NCI-H510A treated with DMSO at 0.1 percent for 48 hours (cell line): ENCODE measurements at regions not wholly inside any gene's neighbourhood (a gene's known extent, or its start where the extent isn't known, plus 50 kb on each side); places are given as distances from the start of the nearest gene placed in this dataset.
"Not testable (repeated sequence)": the region's sequence is repeated elsewhere in the genome, so short reads cannot be mapped to it uniquely, and the experiment has no call there.

Experiments used
- DNase-seq: peaks from one replicate; lab custom pipeline; 2025; lab: John Stamatoyannopoulos, UW

- no peak for DNase-seq
Observed at GRCh38 chr12:43252585-43252984, 299.4 kb downstream of the ADAMTS20 start.

GRCh38 chr12:43245947-43246346, 306.1 kb downstream of the ADAMTS20 start:
- DNase-seq: no peak

- no peak for DNase-seq
Observed at GRCh38 chr12:43241986-43242385, 310.0 kb downstream of the ADAMTS20 start.

- no peak for DNase-seq
Observed at GRCh38 chr12:43238281-43238680, 313.7 kb downstream of the ADAMTS20 start.

GRCh38 chr12:43237238-43237879, 314.6 kb downstream of the ADAMTS20 start:
- DNase-seq: no peak

- no peak for DNase-seq
Observed at GRCh38 chr12:43235721-43236120, 316.3 kb downstream of the ADAMTS20 start.

- DNase-seq: no peak
Observed at GRCh38 chr12:43233861-43234260, 318.1 kb downstream of the ADAMTS20 start.

DNA sequence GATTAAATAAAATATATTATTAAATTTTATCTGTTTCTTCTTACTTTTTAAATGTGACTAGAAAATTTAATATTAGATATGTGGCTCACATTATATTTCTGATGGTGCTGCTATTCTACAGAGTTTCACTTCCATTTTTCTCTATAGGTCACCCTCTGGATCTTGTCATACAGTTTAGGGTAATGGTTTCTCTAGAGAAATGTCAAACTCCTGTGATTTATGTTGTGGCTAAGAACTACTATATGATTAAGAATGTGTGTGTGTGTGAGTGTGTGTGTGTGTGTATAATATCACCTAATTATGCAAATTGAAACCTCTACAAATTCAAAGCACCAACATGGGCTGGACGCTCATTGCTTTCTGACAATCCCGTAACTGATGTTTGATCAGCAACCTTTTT, 325.9 kb downstream of the ADAMTS20 start:
- no peak for DNase-seq

DNA sequence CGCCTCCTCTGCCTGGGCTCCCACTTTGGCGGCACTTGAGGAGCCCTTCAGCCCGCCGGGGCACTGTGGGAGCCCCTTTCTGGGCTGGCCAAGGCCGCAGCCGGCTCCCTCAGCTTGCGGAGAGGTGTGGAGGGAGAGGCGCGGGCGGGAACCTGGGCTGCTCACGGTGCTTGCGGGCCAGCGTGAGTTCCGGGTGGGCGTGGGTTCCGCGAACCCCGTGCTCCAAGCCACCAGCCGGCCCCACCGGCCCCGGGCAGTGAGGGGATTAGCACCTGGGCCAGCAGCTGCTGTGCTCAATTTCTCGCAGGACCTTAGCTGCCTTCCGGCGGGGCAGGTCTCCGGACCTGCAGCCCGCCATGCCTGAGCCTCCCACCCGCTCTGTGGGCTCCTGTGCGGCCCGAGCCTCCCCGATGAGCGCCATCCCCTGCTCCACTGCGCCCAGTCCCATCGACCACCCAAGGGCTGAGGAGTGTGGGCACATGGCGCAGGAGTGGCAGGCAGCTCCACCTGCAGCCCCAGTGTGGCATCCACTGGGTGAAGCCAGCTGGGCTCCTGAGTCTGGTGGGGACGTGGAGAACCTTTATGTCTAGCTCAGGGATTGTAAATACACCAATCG, 327.7 kb downstream of the ADAMTS20 start:
- DNase-seq: not testable (repeated sequence)

DNA sequence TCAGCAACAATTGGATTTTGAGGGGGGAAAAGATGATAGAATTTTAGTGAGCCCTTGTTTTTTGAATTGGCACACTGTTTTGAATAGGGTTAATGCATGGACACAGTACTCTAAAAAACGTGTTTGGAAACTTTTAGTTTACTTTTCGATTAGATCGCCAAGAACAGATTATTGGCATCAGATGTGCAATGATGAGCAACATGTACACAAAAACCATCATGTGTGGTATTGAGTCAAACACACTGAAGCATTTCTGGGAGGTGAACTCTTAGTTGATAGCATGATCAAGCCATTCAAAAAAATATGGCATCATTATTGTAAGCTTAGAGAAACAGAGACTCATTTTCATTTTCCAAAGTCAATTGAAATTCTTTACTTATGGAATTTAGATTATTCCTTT, 329.2 kb downstream of the ADAMTS20 start:
- no peak for DNase-seq

- no peak for DNase-seq
Observed at GRCh38 chr12:43221216-43221615, 330.8 kb downstream of the ADAMTS20 start.

DNA sequence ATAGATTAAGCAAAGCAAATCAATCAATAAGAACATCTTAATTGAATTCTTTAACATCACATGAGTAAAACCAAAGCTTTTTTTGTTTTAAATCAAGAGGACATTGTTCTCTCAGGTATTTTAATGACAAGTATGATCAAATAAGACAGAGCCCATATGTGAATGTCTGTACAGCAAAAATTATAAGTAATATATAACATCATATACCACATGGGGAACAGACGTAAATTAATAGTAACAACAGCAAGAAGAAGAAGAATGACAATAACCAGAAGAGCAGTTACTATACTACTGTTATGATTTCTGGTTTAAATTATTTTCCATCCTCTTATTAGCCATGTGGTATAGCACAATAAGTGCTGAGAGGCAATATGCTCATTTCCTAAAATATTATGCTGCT, 335.5 kb downstream of the ADAMTS20 start:
- no peak for DNase-seq

- no peak for DNase-seq
Observed at GRCh38 chr12:43214166-43214565, 337.8 kb downstream of the ADAMTS20 start.

- no peak for DNase-seq
Observed at GRCh38 chr12:43213608-43214007, 338.4 kb downstream of the ADAMTS20 start.

- no peak for DNase-seq
Observed at GRCh38 chr12:43210485-43211192, 341.4 kb downstream of the ADAMTS20 start.

GRCh38 chr12:43208627-43209026, 343.4 kb downstream of the ADAMTS20 start:
- no peak for DNase-seq

DNA sequence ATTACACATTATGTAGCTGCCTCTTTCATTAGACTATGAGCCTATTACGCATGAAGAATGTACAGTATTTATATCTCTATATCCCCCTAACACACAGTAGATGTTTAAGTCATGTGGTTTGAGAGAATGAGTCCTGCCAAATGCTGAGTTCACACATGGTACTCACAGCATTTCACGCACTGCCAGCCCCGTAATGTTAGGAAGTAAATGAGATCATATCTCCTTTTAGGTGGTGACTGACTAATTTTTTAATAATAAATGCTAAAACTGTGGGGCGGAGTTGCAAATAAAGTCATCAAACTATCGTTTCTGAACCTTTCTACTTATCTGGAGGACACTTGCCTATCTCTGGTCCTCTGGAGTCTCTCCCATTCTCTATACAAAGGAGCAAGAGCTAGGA, 343.8 kb downstream of the ADAMTS20 start:
- no peak for DNase-seq

- DNase-seq: no peak
Observed at GRCh38 chr12:43206396-43206795, 345.6 kb downstream of the ADAMTS20 start.

DNA sequence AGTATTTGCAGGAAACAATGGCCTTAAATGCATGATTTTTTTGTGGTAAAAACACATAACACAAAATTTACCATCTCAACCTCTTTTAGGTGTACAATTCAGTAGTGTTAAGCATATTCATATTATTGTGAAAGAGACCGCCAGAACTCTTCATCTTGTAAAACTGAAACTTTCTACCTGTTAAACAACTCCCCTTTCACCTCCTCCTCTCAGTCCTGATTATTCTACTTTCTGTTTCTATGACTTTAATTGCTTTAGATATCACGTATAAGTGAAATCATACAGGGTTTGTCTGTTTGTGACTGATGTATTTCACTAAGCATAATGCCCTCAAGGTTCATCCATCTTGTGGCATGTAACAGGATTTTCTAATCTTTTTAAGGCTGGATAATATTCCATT, 353.4 kb downstream of the ADAMTS20 start:
- DNase-seq: no peak

DNA sequence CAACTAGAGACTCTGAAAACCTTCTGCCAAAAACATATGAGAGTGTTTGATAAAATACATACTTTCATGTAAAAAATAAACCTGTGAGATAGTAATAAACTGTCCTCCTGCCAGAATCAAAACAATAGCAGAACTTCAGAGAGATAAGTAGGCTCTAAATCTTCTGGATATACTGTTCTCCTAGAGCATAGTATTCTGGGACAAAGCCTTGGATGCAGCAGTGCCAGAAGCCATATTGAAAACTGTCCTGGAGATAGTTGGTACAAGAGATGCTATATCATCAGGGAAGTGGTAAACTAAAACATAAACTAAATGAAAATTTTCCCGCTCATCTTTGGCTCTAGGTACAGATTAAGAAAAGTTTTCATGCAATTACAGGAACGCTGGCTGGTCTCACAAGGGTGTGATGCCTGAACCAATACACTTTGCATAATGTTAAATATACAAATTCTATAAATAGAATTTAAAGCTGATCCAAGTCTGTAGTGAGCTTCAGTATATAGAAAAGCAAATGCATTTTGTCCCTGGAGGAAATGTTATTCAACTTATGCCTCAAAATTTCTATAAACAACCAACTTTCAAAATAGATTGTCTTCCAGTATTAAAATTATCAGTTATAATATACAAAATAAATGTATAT, 355.6 kb downstream of the ADAMTS20 start:
- DNase-seq: no peak

GRCh38 chr12:43193096-43193495, 358.9 kb downstream of the ADAMTS20 start:
- DNase-seq: not testable (repeated sequence)

DNA sequence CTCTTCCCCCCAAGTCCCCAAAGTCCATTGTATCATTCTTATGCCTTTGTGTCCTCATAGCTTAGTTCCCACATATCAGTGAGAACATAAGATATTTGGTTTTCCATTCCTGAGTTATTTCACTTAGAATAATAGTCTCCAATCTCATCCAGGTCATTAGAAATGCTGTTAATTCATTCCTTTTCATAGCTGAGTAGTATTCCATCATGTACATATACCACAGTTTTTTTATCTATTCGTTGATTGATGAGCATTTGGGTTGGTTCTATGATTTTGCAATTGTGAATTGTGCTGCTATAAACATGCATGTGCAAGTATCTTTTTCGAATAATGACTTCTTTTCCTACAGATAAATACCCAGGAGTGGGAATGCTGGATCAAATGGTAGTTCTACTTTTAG, 359.6 kb downstream of the ADAMTS20 start:
- not testable (repeated sequence) for DNase-seq

DNA sequence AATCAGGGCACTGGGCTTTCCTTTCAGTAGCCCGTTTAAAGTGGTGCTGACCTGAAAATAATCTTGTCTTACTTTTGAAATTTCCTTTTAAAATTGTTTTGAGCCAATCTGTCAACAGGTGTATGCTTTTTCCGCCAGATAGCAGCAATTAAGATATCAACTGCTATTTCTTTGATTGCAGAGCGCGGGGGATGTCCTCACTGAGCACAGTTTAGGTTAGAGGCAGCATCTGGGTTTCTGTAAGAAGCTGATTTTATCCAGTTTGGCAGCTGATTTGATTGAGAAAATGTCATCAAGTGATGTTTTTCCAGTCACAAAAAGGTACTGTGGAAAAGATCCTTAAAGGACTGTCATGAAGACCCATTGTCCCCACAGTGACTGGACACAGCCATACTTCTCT, 371.8 kb downstream of the ADAMTS20 start:
- no peak for DNase-seq
